Fibroblast of the aortic adventitia (primary cell): ENCODE measurements at regions not wholly inside any gene's neighbourhood (a gene's known extent, or its start where the extent isn't known, plus 50 kb on each side); places are given as distances from the start of the nearest gene placed in this dataset.

Experiments
- DNase-seq: peaks from one replicate; pipeline ENCODE4 v3.0.0-alpha.2; 2010; ENCODE audit warnings: low read depth
- H3K4me3 ChIP-seq: 2 replicates; pipeline ENCODE4 v1.5.1; 2011; ENCODE audit warnings: low read depth, mild to moderate bottlenecking, control low read depth, low read length, moderate library complexity
- CTCF ChIP-seq: IDR thresholded peaks from 2 replicates; pipeline ENCODE4 v1.5.1; 2011; ENCODE audit warnings: mild to moderate bottlenecking, low read length, control low read depth, inconsistent platforms; ENCODE audit not compliant: insufficient read depth

GRCh38 chr13:106919133-106919532 lies 351.2 kb upstream of the ARGLU1 start:
- TF ChIP-seq CTCF, result no peak
- DNase-seq, result no peak
- H3K4me3 ChIP-seq, result no peak overlapping the region

GRCh38 chr13:106918557-106918860 lies 350.6 kb upstream of the ARGLU1 start:
- no peak overlapping the region for H3K4me3 ChIP-seq
- no peak for DNase-seq
- no peak for TF ChIP-seq CTCF

GRCh38 chr13:106917673-106918556 lies 350.0 kb upstream of the ARGLU1 start:
- peak; percentile 54 for DNase-seq
- peak overlapping the region; percentile 63 for H3K4me3 ChIP-seq
- TF ChIP-seq CTCF, result peak; percentile 88

- peak overlapping the region; percentile 63 for H3K4me3 ChIP-seq
- no peak for TF ChIP-seq CTCF
- DNase-seq, result no peak
Observed at GRCh38 chr13:106917024-106917571, 349.2 kb upstream of the ARGLU1 start.

GRCh38 chr13:106916329-106916976 lies 348.5 kb upstream of the ARGLU1 start:
- H3K4me3 ChIP-seq, result no peak overlapping the region
- no peak for TF ChIP-seq CTCF
- no peak for DNase-seq

DNA sequence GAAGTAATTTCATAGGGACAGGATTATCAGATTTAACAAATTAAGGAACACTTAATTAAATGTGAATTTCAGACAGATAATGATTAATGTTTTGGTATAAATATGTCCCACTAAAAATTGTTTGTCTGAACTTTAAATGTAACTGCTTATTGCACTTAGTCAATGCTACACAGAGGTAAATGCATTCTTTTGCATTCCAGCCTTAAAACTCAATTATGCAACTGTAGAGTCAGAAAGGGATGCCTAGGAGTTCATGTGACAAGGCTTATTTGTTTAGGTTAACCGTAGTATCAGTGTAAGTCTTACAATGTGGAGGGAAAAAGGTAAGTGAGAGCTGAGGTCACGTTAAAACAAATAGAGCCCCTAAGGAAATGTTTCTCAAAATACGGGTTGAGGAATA lies 347.2 kb upstream of the ARGLU1 start:
- TF ChIP-seq CTCF, result no peak
- no peak overlapping the region for H3K4me3 ChIP-seq
- no peak for DNase-seq
